ENCODE measurements at regions not wholly inside any gene's neighbourhood (a gene's known extent, or its start where the extent isn't known, plus 50 kb on each side); places are given as distances from the start of the nearest gene placed in this dataset.

DNA sequence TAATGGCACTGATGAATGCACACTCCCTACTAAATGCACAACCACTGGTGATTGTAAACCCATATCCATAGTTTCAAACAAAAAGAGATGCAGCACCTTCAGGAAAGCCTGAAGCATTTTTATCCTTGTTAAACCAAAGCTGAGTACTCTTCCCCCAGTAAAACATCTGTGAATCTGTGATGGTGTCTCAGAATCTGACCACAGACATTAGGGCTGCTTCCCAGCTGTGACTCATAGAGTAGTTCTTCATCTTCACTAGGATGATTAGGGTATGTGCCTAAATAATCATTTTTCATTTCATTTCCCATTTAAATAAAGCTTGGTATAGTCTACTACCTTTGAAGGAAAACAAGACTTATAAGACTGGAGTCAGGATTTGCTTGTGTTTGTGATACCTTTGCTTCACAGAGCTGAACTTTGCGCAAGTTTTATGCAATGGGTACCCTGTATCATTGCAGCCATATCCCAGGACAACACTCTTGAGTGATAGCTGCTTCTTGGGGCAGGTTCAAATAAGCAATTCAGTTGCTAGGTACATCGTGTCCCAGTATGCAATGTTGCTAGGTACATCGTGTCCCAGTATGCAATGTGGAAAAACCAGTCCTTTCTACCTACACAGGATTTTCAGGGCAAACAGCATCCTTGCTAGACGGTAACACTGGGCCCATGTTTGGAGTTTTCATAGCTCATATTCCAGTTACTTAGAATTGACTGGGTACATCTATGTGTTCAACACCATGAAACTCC lies 277.1 kb downstream of the IRS2 start:
- DNase-seq: no peak

DNA sequence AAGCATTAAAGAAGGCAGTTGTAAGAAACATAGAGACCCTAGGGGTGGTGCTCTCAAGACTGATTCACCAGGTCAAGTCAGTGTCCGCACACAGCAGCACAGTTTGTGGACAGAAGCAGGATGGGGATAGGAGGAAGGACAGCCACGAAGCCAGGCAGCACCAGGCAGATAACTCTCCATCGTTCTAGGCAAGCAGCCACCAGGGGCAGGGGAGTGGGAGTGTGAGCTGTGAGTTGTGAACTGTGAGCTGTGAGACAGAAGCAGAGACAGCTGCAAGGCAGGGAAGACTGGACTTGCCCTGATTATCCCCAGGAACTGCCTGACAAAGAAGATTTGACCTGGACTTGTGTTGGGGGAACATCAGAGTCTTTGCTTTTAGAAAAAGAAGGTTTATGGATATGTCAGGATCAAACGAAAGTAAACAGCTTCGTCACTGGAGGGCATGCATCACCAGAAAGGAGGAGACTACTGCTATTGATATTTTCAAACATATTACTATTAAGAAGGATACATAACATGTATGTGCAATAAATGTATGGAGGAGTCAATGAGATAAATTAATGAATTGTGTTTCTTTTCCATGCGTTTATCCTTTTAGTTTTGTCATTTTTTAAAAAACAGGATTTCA lies 286.1 kb downstream of the IRS2 start:
- no peak for DNase-seq

DNA sequence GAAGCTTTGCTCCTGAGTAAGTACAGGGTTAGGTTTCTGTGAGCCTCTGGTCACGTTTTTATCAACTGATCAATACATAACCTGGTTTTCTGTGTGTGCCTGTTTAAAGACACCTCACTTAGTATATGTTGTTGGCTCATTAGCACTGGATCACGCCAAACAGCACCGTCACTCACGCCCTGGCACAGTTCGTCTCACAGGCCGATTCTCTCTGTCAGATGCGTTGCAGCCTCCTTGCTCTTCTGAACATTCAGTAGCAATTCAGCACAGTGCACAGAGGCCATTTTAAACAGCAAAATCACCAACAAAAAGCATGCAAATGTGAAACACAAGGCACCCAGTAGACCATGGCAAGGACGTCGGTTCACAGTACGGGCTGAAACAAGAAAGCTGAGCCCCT lies 288.5 kb downstream of the IRS2 start:
- no peak for DNase-seq

DNA sequence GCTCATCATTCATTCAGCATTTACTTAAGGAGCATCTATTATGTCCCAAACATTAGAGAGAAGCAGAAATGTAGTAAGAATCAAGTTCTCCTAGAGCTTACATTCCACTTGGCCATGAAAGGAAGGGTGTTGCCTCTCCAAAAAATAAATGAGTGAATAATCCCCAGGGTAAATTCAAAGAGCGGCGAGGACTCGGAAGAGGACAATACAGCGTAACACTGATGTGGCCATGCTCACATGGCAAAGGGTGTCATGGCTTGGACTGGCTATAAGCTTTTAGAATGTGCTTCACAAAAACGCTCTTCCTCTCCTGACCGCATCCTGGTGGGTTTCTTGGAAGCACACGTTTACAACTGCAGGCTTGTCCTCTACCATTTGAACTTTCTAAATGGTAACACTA lies 290.2 kb downstream of the IRS2 start:
- DNase-seq: no peak

DNA sequence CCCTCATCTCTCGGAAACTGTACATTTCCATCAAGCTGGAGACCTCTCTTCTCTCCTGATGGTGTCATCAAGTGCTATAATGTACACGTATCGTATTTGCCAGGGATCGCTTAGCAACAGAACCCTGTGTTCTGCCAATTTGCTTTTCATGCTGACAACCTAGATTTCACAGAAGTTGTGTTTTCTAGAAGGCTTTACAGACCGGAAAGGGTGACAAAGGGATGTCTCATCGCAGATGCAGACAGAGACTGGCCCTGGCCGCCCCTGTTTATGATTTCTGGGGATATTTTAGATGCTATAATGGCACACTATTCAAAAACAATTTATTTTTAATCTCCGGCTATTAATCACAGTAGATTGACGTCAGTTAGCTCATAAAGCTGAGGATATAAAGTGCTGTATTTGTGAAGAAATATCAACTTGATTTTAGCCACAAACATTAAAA lies 291.4 kb downstream of the IRS2 start:
- no peak for DNase-seq

DNA sequence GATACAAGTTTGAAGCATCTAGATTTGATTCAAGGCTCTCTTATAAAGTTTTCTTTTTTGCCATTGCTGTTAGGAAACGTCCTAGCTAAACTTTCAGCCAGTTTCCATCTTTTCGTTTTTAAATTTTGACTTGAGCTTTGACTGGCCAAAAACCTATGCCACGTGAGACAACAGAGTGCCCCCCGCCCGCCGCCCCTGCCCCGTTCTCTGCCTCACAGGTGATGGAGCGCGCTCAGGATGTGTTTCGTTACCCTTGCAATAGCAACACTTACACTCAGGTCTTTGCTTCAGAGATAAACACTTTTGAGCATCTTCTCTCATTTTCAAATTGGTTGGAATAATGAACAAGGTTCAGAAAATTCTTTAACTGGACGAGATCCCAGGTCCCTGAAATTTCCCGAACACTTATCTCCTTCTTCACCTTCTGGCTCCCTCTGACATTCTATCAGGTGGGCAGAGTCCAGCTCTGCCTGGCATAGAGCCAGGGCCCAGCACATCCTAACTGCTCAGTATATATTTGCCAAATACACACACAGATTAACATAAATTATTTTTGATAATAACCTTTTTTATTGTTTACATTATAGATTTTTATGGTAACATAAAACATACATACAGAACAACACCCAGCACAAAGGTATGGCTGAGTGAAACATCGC lies 301.1 kb downstream of the IRS2 start:
- DNase-seq: no peak

DNA sequence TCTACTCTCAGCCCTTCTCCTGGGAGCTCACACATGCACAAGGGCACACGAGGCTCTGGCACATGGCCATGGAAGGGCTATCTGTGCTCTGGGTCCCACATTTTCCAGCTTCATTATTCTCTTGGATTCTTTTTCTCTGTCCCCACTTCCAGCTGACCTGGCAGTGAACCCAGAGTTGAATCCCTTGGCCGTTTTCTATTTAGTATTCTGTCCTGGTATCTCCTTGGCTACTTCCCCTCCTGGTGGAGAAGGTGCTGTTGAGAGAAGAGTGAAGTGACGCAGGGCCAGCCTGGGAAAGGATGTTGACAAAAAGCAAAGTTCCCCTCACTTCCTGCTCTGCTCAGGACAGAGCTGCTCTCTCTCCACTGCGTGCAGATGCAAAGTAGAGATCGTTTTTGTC lies 303.1 kb downstream of the IRS2 start:
- no peak for DNase-seq

DNA sequence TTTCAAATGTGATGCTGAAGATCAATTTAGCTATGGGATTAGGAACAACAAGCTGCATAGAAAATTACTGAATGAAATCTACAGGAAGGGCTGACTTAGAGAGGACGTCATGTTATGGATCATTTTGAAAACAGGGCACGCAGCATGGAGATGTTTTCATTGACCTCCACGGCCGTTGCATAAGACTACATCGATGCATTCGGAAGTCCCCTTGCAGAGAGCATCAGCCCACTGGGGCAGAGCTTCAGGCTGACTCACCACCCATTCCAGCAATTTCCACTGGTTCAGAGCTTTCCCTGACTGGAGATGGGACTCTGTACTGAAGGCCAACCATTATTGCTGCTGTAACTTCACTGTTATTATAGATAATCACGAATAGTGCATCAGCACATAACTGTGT lies 305.3 kb downstream of the IRS2 start:
- DNase-seq: no peak

DNA sequence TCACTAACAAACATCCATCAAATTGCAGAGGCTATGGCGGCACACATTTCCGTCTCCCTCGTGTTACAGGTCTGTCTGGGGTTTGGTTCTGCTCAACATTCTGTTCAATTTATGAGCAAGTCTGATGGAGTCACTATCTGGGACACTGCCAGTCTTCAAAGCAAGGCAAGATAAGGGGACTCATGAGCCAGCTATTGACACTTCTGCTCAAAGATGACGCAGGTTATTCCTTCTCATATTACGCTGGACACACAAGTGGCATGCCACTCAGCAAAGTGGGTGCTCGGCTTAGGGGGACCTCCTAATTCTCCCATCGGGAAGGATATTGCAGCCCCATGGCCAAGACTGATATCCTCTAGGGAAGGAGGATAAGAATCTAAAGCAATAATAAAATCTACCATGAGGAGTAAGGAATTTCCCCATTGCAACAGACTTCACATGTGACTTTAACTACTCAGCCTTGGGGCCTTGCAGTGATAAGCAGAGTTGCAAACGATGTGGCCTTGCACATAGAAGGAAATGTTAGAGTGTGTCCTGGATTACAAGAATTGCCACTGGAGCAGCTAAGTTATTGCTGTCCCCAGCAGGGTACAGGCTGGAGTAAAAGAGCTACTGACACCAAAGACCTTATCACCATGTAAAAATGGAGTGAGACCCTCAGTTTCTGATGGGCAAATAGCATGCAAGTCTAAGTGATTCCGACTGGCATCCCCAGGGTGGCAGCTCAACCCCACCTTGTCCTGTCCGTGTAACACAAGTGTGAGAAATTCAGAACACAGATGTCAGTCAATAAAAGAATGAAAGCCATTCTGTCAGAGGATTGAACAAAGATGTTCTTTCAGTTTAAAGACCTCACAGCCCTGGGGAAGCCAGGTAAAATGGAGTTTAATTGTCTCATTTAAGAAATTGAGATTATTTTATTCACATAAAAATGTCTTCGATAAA lies 306.1 kb downstream of the IRS2 start:
- no peak for DNase-seq

DNA sequence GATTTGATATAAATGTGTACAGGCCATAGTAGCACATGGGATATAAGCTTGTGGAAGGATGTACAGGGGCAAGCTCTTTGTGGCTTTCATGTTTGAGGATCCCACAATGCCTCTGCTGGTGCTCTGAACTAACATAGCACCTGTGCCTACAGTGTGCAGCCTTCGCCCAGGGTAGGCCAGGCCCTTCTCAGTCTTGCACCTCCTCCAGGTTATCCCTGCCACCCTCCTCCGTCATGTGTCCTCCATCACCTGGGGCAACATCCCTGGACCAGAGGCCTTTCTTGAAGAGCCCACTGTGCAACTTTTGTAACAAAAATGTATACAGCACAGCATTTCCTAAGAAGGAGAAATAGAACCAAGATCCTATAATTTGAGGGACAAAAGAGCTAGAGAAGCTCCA lies 306.8 kb downstream of the IRS2 start:
- no peak for DNase-seq

DNA sequence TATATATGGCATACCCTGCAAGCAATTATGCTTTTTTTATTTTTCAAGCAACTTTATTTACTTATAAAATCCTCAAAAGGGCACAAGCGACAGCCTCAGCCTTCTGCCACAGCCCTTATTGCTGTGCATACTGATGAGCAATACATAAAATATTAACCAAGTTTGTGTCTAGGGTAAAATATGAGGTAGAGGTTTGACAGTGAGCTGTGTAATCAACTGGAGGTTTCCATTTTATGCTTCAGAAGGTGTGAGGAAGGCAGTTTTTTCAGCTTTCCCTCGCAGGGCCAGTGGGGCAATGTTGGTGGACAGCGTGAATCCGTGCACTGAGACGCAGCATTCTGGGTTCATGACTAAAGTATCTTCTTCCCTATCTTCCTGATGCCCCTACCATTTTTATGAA lies 310.4 kb downstream of the IRS2 start:
- no peak for DNase-seq

DNA sequence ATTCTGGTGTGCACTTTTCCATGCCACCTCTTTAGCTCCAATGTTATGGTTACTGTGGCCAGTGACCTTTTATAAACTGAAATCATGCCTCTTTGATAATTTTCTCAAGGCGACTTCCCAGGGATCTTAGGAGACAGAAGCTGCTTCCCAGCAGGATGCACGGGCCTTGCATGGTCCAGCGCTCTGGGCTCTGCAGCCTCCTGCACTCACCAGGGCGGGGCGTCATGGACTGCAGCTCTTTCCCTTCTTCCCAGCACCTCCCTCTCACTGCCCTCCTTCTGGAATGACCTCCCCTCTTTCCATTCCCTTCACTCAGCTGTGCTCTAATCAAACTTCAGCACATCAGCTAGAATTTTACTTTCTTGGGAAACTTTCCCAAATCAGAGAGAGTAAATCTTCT lies 318.3 kb downstream of the IRS2 start:
- DNase-seq: no peak

DNA sequence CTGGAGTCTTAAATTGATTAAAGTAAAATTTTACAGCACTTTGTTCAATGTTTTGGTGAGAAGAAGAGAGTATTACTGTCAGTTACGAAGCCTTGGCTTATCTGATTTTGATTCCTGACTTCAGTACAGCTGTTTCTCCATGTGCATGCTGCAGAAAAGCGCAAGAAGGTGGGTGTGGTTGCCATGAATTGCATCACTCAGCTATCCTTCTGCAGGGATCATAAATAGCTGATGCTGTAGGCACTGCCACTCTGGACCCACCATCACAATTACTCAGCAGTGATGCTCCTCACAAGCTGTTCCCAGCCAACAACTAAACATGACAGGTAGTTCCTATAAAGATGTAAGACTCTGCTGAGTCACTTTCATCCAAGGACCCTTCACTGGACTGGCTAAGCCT lies 321.2 kb downstream of the IRS2 start:
- no peak for DNase-seq

DNA sequence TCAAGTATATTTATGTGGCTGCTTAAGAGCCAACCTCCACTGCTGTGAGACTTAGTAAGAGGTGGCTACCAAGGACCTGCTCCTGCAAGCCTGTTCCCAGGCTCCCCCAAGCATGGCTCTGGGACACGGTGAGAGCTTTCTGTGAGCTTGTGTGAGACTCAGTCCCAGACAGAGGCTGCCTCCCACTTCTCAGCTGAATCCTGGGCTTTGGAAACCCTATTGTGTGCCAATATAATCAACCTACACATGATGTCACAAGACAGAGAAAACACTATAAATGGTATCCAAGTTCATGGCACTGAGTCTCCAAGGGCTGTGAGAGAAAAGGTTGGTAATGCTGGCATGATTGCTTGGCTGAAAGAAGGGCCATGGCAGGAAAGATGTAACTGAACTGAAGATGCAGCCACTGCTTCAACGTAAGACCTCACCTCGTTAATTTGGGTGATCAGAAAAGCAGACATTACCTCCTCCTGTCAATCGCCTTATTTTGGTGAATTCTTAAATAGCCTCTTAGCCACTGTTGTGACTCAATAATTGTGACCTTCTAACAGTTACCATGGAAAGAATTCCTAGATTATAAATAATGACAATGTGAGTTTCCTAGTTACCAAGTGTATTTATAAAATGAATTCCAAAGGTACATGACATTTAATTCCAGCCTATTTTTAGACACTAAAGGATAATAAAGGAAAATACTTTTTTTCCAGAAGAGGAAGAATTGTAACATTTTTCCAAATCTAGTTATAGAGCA lies 332.0 kb downstream of the IRS2 start:
- DNase-seq: no peak

DNA sequence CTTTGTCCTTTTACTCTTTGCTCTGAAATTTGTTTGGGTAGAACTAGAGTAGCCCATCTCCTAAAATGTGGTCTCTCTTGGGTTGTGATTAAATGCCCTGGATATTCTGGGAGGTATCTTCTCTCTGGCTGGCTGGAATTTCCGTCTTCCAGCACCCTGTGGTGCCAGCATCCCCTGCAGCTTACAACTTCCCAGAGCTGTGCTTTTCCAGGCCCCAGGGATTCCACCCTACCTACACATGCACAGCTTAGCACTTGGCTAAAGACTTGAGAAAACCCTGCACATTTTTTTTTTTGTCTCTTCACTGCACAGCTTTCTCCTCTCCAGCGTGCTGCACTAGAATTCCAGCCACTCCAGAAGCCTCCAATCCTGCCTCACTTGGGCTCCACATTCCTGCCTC lies 334.7 kb downstream of the IRS2 start:
- no peak for DNase-seq

DNA sequence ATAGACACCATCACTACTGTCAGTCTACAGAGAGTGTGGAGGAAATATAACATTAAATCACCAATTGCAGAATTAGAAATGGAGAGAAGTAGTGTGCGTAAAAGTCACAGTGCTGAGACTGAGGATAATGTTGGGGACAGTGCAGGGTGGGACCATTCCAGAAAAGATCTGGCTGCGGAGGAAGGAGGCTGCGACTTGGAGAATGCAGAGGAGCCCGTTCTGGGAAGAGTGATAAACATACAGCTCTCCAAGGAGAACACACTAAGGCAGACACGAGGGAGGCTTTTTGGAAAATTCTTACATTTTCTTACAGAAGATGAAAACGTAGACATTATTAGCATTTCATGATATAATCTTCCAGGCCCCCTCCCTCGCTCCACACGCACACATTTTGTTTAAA lies 337.8 kb downstream of the IRS2 start:
- no peak for DNase-seq

DNA sequence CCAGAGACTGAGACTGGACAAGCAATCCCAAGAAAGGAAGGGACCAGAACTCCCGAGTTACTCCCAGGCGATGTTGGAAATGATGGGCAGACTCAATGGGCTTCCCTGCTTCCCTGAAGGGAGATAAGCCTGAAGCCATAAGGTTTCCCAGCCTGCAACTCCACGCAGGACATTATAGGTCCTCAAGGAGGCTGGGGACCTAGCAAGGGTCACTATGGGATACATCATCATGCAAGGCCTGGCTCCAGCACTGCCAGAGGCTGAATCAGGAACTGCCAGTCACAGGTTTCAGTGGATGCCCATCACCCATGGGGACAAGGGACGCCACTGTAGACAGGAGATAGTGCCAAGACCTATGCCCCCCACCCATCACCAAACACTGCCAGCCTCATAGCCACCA lies 338.7 kb downstream of the IRS2 start:
- DNase-seq: no peak

DNA sequence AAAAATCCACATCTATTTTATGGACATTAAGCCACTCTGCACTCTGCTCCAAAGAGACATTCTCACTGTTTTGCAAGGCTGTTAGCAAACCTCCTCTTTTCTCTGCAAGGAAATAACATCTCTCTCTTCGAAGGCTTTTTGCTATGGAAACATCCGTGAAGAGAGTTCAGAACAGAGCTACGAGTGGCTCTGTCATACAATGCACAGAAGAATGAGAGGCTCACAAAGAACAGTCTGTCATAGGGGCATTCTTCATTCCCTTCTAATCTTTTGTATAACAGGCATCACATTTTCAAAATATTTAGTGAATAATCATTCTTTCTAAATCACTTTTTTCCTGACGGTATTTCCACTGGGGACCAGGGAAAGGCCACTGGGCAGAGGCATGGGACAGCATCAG lies 346.1 kb downstream of the IRS2 start:
- DNase-seq: no peak

DNA sequence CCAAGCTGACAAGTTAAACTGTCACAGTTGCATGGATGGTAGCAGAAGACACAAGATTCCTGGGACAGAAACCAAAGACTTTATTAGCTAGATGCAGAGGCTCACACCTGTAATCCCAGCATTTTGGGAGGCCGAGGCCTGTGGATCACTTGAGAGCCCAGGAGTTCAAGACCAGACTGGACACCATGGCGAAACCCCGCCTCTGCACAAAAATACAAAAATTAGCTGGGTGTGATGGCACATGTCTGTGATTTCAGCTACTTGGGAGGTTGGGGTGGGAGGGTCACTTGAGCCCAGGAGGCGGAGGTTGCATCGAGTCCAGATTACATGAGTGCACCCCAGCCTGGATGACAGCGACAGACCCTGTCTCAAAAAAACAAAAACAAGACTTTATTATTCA lies 346.6 kb downstream of the IRS2 start:
- DNase-seq: no peak

DNA sequence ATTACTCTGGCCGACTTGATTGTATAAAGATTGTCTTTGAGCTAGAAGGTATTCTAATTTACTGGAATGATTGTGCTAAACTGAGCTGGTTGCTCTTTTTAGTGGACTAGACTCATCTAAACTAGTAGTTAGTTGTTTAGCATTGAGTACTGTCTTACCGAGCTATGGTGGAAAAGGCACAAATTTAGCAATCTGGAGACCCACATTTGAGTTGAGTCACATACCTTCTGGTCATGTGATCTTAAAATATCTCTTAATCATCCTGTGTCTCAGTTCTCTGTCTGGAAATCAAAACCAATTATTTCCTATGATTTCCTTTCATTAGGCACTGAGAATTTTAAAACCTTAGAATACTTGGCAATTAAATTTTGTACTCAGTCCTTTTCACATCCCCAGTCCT lies 349.5 kb downstream of the IRS2 start:
- DNase-seq: no peak

DNA sequence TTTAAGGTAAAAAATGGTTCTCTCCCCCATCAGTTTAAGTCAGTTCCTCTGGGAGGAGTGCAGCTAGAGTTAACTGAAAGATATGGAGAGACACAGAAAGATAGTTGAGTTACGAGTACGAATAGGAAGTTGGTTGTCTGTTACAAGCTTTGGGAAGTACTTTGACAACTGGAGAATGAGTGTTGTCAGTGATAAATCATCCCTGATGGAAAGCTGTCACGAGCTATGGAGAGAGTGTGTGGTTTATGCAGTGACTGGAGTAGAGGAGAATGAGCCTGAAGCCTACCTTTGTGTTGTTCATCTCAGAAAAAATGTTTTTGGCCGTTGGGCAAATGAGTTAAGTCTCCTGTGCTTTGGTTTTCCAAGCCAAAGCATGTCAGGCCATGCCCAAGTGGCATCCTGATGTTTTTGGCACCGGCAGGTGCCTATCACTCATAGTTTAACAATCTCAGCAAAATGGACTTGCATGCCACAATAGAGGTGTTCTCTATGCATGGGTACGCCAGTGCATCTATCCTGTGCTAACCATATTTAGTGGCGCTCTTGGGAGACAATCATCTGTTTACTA lies 350.2 kb downstream of the IRS2 start:
- DNase-seq: no peak

DNA sequence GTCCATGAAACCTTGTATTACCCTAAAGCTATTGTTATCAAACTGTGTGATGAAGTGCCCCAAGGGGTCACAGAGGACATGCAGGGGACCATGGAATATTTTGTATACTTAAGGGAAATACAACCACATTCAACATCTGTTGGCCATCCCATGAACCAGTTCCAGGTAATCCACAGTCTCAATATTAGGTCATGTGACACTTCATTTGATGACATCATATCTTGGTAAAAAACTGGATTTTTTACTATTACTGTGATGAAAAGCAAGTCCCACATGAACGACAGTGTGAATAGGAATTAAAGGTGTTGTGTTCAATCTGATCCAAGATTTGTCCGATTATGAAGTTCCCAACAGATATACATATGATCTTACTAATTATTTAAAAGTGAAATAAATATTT lies 355.2 kb downstream of the IRS2 start:
- no peak for DNase-seq
